ENCODE measurements at regions not wholly inside any gene's neighbourhood (a gene's known extent, or its start where the extent isn't known, plus 50 kb on each side); places are given as distances from the start of the nearest gene placed in this dataset.

DNA sequence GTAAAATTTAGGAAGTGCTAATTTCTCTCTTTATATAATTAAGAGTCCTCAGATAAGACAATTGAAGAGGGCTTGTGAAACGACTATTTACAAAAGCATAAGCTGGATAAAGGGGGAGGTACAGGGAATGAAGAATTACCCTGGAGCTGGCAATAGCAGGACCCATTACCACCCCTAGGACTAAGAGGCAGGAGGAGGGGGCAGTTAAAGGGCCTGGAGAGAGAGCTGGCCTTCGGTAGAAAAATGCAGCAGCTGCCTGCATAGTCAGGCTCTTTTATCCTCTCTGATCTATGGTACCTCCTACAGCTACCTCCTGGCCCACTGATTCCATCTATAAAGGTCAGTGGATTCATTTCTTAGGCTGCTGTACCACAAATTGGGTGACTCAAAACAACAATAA is 57.7 kb upstream of the TRPC3 start:
- TF ChIP-seq, protein P1, sequence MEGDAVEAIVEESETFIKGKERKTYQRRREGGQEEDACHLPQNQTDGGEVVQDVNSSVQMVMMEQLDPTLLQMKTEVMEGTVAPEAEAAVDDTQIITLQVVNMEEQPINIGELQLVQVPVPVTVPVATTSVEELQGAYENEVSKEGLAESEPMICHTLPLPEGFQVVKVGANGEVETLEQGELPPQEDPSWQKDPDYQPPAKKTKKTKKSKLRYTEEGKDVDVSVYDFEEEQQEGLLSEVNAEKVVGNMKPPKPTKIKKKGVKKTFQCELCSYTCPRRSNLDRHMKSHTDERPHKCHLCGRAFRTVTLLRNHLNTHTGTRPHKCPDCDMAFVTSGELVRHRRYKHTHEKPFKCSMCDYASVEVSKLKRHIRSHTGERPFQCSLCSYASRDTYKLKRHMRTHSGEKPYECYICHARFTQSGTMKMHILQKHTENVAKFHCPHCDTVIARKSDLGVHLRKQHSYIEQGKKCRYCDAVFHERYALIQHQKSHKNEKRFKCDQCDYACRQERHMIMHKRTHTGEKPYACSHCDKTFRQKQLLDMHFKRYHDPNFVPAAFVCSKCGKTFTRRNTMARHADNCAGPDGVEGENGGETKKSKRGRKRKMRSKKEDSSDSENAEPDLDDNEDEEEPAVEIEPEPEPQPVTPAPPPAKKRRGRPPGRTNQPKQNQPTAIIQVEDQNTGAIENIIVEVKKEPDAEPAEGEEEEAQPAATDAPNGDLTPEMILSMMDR (IDR thresholded peaks at IDR 0.05): no peak
- no peak for DNase-seq (ENCODE audit: low spot score)
- no peak for ATAC-seq (ENCODE audit: low FRiP score)

DNA sequence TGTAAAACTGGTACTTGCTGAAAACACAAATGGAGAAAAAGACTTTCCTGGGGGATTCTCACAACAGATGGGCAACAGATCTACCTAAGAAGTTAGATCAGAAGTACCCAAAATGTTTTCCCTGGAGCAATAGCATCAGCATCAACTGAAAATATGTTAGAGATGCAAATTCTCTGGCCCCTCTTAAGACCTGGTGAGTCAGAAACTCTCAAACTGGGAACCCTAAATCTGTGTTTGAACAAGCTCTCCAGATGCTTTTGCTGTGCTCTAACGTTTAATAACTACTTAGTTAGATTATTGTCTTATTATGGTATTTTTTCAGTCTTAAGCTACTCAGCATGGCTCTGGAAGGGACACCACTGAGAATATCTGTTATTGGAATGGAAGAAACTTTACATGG is 55.2 kb upstream of the TRPC3 start:
- TF ChIP-seq, protein P1 (IDR thresholded peaks at IDR 0.05): no peak
- ATAC-seq (ENCODE audit: low FRiP score) (no peak), DNase-seq (ENCODE audit: low spot score) (no peak)

DNA sequence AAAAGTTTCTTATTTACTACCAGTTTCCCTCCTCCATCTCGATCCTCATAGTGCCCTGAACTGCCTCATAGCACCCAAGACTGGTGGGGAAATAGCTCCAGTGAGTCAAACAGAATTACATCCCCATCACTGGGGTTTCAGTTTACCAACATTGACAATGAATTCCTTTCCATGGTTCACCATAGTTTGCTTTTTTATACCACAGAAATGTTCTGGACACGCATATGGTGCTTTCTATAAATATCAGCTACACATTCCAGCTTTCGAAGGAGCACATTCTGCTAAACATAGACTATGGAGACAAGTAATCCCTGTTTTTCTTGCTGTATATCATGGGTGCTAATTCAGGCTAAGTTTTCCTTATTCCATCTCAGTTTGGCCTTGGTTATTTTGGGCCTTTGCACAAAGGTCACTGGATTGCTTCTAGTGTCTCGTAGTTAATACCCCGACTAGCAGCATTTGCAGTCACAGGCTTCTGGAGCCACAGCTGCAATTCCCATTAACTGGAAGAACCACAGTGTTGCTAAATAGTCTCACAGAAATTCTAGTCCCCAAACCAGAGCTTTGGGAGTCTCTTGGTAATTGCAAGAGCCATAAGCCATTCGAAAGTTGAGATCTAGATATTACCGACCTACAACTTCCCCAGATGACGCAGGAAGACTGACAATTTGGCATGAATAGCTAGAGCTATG is 53.4 kb upstream of the TRPC3 start:
- TF ChIP-seq, protein P1 (IDR thresholded peaks at IDR 0.05): no peak
- DNase-seq (ENCODE audit: low spot score): no peak
- ATAC-seq (ENCODE audit: low FRiP score): no peak

DNA sequence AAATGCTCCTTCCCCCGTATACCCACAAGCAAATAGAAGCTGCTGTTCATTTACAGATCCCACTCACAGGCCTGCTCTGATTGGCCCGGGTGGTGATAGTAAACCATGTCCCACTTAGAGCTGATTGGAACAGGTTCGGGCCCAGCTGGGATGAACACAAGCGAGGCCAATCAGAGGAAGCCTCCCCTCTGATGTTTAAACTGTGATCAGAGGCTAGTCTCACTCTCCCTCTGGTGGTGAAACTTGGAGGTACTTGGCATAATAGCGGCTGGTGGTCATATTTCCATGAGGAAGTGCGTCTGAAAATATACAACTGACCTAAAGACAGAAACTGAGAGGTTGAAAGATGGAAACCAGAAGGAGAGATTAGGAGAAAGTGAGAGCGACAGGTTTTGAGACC is 51.5 kb upstream of the TRPC3 start:
- TF ChIP-seq, protein P1 (IDR thresholded peaks at IDR 0.05): no peak
- no peak for DNase-seq (ENCODE audit: low spot score)
- no peak for ATAC-seq (ENCODE audit: low FRiP score)
